NCI-H1092 treated with DMSO at 0.1 percent for 48 hours (cell line): ENCODE measurements at regions not wholly inside any gene's neighbourhood (a gene's known extent, or its start where the extent isn't known, plus 50 kb on each side); places are given as distances from the start of the nearest gene placed in this dataset.

Experiments
- DNase-seq: peaks from one replicate; lab custom pipeline; 2025; lab: John Stamatoyannopoulos, UW

DNA sequence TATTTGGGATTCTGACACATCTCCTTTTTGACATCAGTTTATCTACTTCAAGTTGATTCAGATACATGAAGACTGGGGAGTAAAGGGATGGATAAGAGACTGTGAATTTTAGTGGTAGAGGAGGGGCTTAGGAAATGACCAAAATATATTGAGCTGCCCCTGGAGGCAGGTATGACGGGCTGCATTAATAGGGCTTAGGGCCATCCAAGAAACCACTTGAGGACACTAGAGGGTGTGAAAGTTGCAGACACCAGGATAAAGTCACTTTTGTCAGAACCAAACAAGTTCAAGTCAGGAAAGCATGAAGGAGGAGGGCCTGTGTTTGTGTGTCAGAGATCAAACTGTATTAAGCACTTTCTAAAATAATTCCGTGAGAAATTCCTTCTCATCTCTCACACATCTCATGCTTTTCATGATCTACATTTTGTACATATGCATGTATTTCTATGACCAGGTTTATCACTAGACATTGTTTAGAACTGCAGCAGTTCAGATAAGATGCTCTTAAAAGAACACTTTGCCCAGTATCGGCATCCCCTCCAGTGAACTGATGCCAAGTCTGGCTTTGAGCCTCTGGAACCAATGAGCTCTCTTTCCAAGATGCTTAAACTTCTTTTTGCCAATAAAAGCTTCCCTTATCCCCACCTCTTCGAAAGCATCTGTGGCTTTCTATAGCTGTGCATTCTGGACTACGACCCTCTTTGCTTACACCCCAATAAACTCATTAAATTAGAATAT is 136.9 kb downstream of the SLC38A1 start:
- DNase-seq: no peak

GRCh38 chr12:46127656-46128055 is 137.3 kb upstream of the SCAF11 start:
- DNase-seq: no peak

- no peak for DNase-seq
These were observed 135.8 kb upstream of the SCAF11 start for GRCh38 chr12:46126050-46126727.

DNA sequence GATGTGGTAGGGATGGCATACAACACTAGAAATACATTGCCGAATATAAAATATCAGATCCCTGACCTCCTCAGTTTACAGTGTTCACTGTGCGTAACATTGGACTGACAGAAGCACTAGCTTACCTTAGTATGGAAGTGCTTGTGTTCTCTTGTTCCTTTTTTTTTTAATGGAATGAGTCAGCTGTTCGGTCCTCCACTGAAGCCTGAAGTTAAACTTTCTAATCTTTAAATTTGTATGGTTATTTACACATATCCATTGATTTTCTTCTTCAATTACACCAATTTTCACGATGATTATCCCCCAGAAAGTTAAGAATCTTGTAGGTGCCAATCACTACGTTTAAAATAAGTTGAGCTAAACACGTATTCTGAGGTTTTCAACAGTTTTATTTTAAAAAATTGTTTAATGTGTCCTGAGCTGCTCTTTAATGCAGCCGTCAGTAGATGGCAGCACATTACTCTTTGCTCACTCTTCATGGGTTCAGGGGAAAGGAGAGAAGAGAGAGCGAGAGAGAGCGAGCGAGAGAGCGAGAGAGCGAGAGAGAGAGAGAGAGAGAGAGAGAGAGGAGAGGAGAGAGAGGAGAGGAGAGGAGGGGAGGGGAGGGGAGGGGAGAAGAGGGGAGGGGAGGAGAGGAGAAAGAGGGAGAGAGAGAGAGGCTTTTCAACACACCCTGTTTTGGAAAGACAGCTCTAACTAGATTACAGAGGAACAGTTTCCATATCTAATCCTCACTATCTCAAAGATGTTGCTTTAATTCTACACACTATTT is 134.7 kb upstream of the SCAF11 start:
- DNase-seq: peak; percentile 75

- no peak for DNase-seq
These were observed 133.9 kb upstream of the SCAF11 start for GRCh38 chr12:46124132-46124847.

DNA sequence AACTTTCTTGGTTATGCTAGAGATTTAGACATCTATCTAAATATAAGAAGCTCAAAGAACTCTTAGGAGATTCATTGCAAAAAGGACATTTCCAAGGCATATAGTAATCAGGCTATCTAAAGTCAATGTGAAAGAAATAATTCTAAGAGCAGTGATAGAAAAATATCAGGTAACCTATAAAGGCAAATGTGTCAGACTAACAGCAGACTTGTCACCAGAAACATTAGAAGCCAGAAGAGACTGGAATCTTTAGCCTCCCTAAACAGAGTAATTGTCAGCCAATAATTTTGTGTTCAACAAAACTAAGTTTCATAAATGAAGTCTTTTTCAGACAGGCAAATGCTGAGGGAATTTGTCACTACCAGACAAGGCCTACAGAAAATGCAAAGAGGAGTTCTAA is 122.0 kb upstream of the SCAF11 start:
- DNase-seq: no peak

DNA sequence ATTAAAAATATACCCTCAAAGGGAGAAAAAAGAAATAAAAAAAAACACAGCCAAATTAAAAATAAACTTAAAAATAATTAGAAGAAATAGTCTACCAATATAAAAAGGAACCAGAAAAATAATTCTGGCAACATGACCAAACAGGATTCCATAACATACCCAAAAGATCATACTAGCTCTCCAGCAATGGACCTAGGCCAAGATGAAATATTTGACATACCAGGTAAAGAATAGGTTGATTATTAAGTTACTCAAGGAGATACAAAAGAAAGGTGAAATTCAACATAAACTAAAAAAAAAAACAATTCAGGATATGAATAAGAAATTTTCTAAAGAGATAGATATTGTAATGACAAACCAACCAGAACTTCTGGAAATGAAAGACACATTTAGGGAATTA is 121.3 kb upstream of the SCAF11 start:
- no peak for DNase-seq

DNA sequence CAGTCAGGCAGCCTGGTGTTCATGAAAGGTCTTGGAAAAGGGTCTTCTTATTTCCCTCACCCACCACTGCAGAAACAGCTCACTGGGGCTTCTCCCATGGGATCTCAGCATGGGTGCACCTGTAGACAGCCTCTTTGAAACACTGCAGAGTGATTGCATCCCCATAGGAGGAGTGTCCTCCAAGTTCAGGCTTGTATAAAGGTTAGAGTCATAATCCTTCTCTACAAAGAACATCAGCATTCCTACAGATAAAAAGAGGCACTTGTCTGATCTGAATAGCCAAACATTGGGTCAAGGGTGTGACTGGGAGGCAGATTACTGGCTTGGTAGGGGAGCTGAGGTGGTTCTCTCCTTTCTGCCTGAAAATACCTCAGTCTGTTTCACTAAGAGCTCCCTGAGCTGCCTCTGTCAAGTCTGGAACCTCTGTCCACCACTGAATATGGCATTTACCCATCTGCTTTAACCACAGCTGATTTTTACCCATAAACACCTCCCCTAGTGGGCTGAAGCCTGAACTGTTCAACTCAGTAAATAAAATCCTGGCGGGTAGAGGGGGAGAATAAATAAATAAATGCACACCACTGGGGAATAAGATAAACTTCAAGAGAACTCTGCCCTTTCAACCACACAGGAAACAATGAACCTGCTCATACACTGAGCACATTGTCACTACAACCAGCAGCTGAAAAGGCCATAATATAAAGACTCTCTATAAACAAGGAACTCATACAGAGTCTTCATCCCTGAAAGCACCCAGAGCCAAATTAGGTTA is 120.7 kb upstream of the SCAF11 start:
- DNase-seq: peak; percentile 10

GRCh38 chr12:46110223-46110611 is 119.8 kb upstream of the SCAF11 start:
- no peak for DNase-seq

DNA sequence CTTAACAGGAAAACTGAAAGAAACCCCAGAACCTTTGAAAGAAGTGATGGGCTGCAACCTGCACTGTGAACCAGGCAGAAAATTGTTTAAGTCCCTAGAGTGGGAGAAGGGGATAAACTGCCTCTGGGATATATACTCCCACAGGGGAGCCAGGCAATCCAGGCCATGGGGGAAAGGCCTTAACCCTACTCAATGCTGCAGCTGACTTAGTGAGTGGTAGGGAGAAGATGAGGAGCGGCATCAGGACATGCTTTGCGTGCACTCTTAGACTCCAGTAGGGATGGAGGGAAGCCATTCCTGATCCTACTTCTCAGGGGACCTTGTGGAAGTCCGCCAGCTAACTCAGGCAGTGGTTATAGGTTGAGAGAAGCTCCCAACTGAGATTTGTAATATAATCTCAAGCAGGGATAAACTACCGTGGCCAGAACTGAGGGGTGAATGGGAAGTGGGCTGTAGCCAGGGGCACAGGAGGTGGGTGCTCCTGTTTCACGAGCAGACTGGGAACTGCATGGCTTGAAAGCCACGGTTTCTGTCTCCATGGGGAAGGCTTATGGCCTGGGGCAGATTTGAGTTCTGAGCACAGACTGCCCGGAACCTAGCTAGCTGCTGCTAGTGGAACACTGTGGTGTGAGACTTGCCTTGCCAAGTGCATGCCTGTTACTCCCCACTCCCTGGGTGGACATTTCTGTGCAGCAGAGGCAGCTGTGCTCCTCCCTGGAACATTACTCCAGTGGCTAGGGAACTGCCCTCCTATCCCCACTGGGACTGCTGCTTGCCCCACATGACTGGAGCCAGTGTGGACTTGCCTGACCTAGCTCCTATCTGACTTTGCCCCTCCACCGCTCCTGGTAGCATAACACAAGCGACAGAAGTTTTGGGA is 119.2 kb upstream of the SCAF11 start:
- no peak for DNase-seq

- DNase-seq: no peak
These were observed 118.3 kb upstream of the SCAF11 start for GRCh38 chr12:46108721-46109120.

- no peak for DNase-seq
These were observed 117.2 kb upstream of the SCAF11 start for GRCh38 chr12:46107591-46107990.

- no peak for DNase-seq
These were observed 115.4 kb upstream of the SCAF11 start for GRCh38 chr12:46105735-46106134.

GRCh38 chr12:46103559-46104383 is 113.4 kb upstream of the SCAF11 start:
- DNase-seq: peak; percentile 41

- DNase-seq: no peak
These were observed 111.1 kb upstream of the SCAF11 start for GRCh38 chr12:46101485-46101869.

DNA sequence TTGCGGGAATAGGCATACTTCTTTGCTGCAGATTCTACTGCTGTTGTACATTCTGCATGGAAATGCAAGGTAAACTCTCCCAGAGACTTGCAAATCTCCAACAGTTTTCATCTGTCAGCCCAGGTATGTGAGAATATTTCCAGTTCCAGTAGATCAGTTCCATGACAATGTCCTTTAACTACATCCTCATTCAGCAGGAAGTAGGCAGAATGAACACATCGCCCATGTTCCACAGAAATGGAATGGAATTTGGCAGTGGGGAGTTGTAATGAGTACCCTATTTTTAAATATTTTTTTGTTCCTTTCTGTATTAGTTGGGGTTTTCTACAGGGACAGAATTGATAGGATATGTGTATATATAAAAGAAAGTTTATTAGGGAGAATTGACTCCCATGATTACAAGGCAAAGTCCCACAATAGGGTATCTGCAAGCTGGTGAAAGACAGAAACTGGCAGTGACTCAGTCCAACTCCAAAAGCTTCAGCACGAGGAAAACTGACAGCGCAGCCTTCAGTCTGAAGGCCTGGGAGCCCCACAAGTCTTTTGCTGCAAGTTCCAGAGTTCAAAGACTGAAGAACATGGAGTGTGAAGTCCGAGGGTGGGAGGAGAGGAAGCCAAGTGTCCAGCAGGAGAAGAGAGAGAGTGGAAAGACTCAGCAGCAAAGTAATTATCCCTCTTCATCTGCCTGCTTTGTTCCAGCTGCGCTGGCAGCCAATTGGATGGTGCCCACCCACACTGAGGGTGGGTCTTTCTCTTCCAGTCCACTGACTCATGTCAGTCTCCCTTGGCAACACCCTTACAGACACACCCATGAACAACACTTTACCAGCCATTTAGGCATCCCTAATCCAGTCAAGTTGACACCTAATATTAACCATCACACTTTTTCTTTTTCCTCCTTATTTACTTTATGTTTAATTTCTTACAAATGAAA is 110.4 kb upstream of the SCAF11 start:
- DNase-seq: no peak

GRCh38 chr12:46089414-46090162 is 99.2 kb upstream of the SCAF11 start:
- DNase-seq: no peak

DNA sequence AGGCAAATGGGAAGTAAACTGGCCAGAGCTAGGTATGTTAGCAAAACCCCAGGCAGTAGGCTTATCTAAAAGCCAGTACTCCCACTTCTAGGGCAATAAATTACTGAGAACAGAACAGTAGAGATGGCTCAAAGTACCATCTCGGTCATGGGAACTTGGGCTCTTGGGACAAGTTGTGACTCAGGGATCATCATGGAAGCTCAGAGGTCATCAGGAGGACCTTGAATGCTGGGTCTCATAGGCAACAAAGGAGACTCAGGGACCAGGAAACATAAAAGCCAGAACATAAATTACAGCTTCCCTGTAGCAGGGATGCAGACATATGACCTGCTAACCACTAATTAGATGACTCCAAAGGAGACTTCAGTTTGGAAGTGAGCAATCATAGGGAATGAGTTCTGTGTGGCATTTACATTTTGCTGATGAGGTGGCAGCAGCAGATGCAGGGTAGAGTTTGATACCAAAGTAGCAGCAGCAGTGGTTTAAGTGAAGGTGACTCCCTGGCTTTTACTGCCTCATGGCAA is 97.6 kb upstream of the SCAF11 start:
- no peak for DNase-seq
